ENCODE measurements at regions not wholly inside any gene's neighbourhood (a gene's known extent, or its start where the extent isn't known, plus 50 kb on each side); places are given as distances from the start of the nearest gene placed in this dataset.

- no peak overlapping the region for H2AFZ ChIP-seq (ENCODE audit: low read length)
- H4K20me1 ChIP-seq (ENCODE audit: insufficient read depth, low read depth, low read length), result no peaks in the 10 kb centered on the region
- no peak overlapping the region for H3K4me3 ChIP-seq (ENCODE audit: low read length)
- H3K36me3 ChIP-seq (ENCODE audit: insufficient read depth, low read length), result no peaks in the 10 kb centered on the region
- H3K27me3 ChIP-seq (ENCODE audit: low read length), result 0 out of 2 replicates have a peak, but pooled peaks cover 2% of the 10 kb centered on the region
- DNase-seq, result no peak
- no peak overlapping the region for H3K4me2 ChIP-seq (ENCODE audit: low read depth, low read length, poor library complexity, severe bottlenecking)
- H3K9me2 ChIP-seq (replicated peaks; ENCODE audit: insufficient read depth, low read length), result no peaks in the 10 kb centered on the region
- H3K79me2 ChIP-seq (ENCODE audit: low read length), result no peaks in the 10 kb centered on the region
- no peaks in the 10 kb centered on the region for H3K9me3 ChIP-seq (ENCODE audit: low read length)
- H3K4me1 ChIP-seq (ENCODE audit: low read length), result no peaks in the 10 kb centered on the region
- no peak overlapping the region for H3K27ac ChIP-seq (ENCODE audit: low read length)
- H3K9ac ChIP-seq (ENCODE audit: low read length), result no peak overlapping the region
Observed at GRCh38 chr2:66717218-66717905, 282.4 kb downstream of the MEIS1 start.

DNA sequence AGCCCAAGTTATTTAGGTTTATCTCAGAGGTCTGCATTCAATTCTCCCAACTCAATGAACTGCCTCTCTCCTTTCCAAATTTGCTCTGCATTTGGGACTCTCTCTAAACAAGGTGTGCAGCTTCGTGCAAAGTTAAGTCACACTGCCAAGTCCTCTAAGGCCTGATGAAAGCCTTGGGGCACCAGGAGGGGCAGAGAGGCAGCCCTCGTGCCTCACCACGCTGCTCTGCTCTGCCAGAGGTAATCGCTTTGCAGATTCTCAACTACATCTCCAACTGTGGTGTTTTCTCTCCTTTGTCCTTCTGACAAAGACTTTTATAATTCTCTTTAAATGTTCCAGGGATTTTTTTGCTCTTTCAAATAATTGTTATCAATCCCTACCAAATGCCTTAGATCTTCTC is 283.0 kb downstream of the MEIS1 start:
- Histone ChIP-seq H2AFZ (ENCODE audit: low read length) (no peak overlapping the region), H3K4me2 (ENCODE audit: low read depth, low read length, poor library complexity, severe bottlenecking) (no peak overlapping the region), H4K20me1 (ENCODE audit: insufficient read depth, low read depth, low read length) (no peaks in the 10 kb centered on the region), H3K27me3 (ENCODE audit: low read length) (0 out of 2 replicates have a peak, but pooled peaks cover 1% of the 10 kb centered on the region), H3K36me3 (ENCODE audit: insufficient read depth, low read length) (no peaks in the 10 kb centered on the region), H3K4me3 (ENCODE audit: low read length) (no peak overlapping the region), H3K79me2 (ENCODE audit: low read length) (no peaks in the 10 kb centered on the region), H3K9me3 (ENCODE audit: low read length) (no peaks in the 10 kb centered on the region), H3K27ac (ENCODE audit: low read length) (no peak overlapping the region), H3K4me1 (ENCODE audit: low read length) (no peaks in the 10 kb centered on the region), H3K9me2 (replicated peaks; ENCODE audit: insufficient read depth, low read length) (no peaks in the 10 kb centered on the region), H3K9ac (ENCODE audit: low read length) (no peak overlapping the region)
- no peak for DNase-seq

GRCh38 chr2:66721776-66722175 is 286.9 kb downstream of the MEIS1 start:
- no peak overlapping the region for H2AFZ ChIP-seq (ENCODE audit: low read length)
- H3K27me3 ChIP-seq (ENCODE audit: low read length), result no peaks in the 10 kb centered on the region
- no peaks in the 10 kb centered on the region for H3K9me2 ChIP-seq (replicated peaks; ENCODE audit: insufficient read depth, low read length)
- H3K4me1 ChIP-seq (ENCODE audit: low read length), result no peaks in the 10 kb centered on the region
- H3K79me2 ChIP-seq (ENCODE audit: low read length), result no peaks in the 10 kb centered on the region
- no peaks in the 10 kb centered on the region for H3K36me3 ChIP-seq (ENCODE audit: insufficient read depth, low read length)
- no peak for DNase-seq
- no peaks in the 10 kb centered on the region for H3K9me3 ChIP-seq (ENCODE audit: low read length)
- H4K20me1 ChIP-seq (ENCODE audit: insufficient read depth, low read depth, low read length), result no peaks in the 10 kb centered on the region
- H3K4me3 ChIP-seq (ENCODE audit: low read length), result no peak overlapping the region
- H3K4me2 ChIP-seq (ENCODE audit: low read depth, low read length, poor library complexity, severe bottlenecking), result no peak overlapping the region
- H3K27ac ChIP-seq (ENCODE audit: low read length), result no peak overlapping the region
- no peak overlapping the region for H3K9ac ChIP-seq (ENCODE audit: low read length)

- Histone ChIP-seq H3K4me1 (ENCODE audit: low read length) (no peaks in the 10 kb centered on the region), H3K79me2 (ENCODE audit: low read length) (no peaks in the 10 kb centered on the region), H3K36me3 (ENCODE audit: insufficient read depth, low read length) (no peaks in the 10 kb centered on the region), H3K9ac (ENCODE audit: low read length) (no peak overlapping the region), H3K9me2 (replicated peaks; ENCODE audit: insufficient read depth, low read length) (no peaks in the 10 kb centered on the region), H3K9me3 (ENCODE audit: low read length) (no peaks in the 10 kb centered on the region), H2AFZ (ENCODE audit: low read length) (no peak overlapping the region), H3K27ac (ENCODE audit: low read length) (no peak overlapping the region), H3K27me3 (ENCODE audit: low read length) (no peaks in the 10 kb centered on the region), H4K20me1 (ENCODE audit: insufficient read depth, low read depth, low read length) (no peaks in the 10 kb centered on the region), H3K4me2 (ENCODE audit: low read depth, low read length, poor library complexity, severe bottlenecking) (no peak overlapping the region), H3K4me3 (ENCODE audit: low read length) (no peak overlapping the region)
- DNase-seq, result no peak
Observed at GRCh38 chr2:66724241-66724640, 289.3 kb downstream of the MEIS1 start.

DNA sequence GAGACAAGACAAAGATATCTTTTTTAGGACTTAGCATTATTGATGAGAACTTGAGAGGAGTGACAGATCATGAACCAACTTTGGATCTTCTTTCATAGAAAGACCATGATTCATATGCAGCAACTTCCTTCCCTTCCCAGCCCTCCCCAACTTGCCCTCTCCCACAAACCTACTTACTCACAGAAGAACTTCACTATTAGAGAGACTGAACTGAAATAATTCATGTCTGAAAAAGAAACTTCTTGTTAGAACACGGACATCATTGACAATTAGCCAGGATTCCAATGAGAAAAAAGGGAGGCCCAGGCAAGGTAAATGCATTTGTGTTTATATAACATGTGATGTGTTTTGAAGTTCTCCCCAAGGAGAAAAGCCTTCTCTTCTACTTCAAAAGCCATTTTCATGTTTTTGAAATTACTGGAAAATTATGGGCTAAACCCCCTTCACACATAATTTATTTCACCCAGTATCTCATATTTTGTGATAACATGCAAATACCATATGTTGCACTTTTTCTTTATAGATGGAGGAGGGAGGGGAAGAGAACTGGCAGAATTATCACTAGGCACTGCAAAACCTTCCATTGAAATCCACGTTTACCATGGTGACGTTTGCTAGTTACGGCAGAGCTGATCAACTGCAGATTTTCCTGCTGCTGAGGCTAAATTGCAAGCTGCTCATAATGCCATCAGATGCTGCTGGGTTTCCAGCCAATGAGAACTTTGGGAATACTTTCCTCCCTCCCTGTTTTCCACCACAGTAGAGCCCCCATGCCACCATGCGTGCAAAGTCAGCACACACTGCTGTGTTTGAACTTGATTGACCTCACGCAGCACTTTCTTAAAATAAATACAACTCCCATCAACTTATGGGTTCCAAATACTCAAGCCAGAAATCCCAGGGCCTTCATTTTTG is 294.7 kb downstream of the MEIS1 start:
- 0 out of 2 replicates have a peak, but pooled peaks cover 3% of the 10 kb centered on the region for H3K27me3 ChIP-seq (ENCODE audit: low read length)
- DNase-seq, result no peak
- no peak overlapping the region for H3K4me2 ChIP-seq (ENCODE audit: low read depth, low read length, poor library complexity, severe bottlenecking)
- no peak overlapping the region for H2AFZ ChIP-seq (ENCODE audit: low read length)
- peaks cover 22% of the 10 kb centered on the region for H3K4me1 ChIP-seq (ENCODE audit: low read length)
- no peaks in the 10 kb centered on the region for H3K9me2 ChIP-seq (replicated peaks; ENCODE audit: insufficient read depth, low read length)
- H3K36me3 ChIP-seq (ENCODE audit: insufficient read depth, low read length), result no peaks in the 10 kb centered on the region
- H4K20me1 ChIP-seq (ENCODE audit: insufficient read depth, low read depth, low read length), result no peaks in the 10 kb centered on the region
- no peaks in the 10 kb centered on the region for H3K9me3 ChIP-seq (ENCODE audit: low read length)
- no peaks in the 10 kb centered on the region for H3K79me2 ChIP-seq (ENCODE audit: low read length)
- H3K27ac ChIP-seq (ENCODE audit: low read length), result no peak overlapping the region
- H3K9ac ChIP-seq (ENCODE audit: low read length), result no peak overlapping the region
- H3K4me3 ChIP-seq (ENCODE audit: low read length), result no peak overlapping the region

- H3K9ac ChIP-seq (ENCODE audit: low read length), result no peak overlapping the region
- DNase-seq, result no peak
- H3K36me3 ChIP-seq (ENCODE audit: insufficient read depth, low read length), result no peaks in the 10 kb centered on the region
- H3K4me3 ChIP-seq (ENCODE audit: low read length), result no peak overlapping the region
- no peaks in the 10 kb centered on the region for H3K79me2 ChIP-seq (ENCODE audit: low read length)
- H4K20me1 ChIP-seq (ENCODE audit: insufficient read depth, low read depth, low read length), result no peaks in the 10 kb centered on the region
- H3K4me2 ChIP-seq (ENCODE audit: low read depth, low read length, poor library complexity, severe bottlenecking), result no peak overlapping the region
- no peak overlapping the region for H2AFZ ChIP-seq (ENCODE audit: low read length)
- no peaks in the 10 kb centered on the region for H3K9me2 ChIP-seq (replicated peaks; ENCODE audit: insufficient read depth, low read length)
- H3K27ac ChIP-seq (ENCODE audit: low read length), result no peak overlapping the region
- peaks cover 22% of the 10 kb centered on the region for H3K4me1 ChIP-seq (ENCODE audit: low read length)
- H3K27me3 ChIP-seq (ENCODE audit: low read length), result 0 out of 2 replicates have a peak, but pooled peaks cover 3% of the 10 kb centered on the region
- H3K9me3 ChIP-seq (ENCODE audit: low read length), result no peaks in the 10 kb centered on the region
Observed at GRCh38 chr2:66730441-66730840, 295.5 kb downstream of the MEIS1 start.

DNA sequence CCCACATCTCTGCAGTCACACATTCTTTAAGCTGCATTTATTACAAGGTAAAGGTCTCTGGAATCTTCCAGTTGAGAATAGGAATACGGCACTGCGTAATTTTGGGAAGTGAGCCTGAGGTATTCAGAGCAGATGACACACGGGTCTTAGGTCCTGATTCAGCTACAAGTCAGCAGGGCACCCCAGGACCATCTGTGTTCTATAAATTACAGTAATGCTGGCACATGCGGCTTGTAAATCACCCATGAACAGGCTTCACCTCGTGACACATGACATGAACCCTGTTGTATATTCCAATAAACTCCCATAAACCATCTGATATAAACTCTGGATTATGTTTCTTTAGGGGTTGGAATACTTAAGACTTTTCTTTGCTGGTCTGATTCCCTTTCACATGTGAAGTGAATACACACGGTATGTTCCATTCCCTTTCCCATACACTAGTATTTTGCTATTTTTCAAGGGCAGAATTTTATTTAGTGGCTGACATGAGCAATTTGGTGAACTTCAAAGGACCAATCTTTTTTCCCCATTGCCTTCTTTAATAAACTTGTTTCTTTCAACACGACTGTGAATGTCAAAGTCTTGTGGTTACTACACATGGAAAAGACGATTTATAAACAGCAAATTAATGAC is 298.6 kb downstream of the MEIS1 start:
- DNase-seq, result no peak
- Histone ChIP-seq H3K9ac (ENCODE audit: low read length) (no peak overlapping the region), H3K9me2 (replicated peaks; ENCODE audit: insufficient read depth, low read length) (no peaks in the 10 kb centered on the region), H3K36me3 (ENCODE audit: insufficient read depth, low read length) (no peaks in the 10 kb centered on the region), H2AFZ (ENCODE audit: low read length) (no peak overlapping the region), H3K4me1 (ENCODE audit: low read length) (peaks cover 22% of the 10 kb centered on the region), H4K20me1 (ENCODE audit: insufficient read depth, low read depth, low read length) (no peaks in the 10 kb centered on the region), H3K4me2 (ENCODE audit: low read depth, low read length, poor library complexity, severe bottlenecking) (no peak overlapping the region), H3K27ac (ENCODE audit: low read length) (no peak overlapping the region), H3K27me3 (ENCODE audit: low read length) (0 out of 2 replicates have a peak, but pooled peaks cover 3% of the 10 kb centered on the region), H3K9me3 (ENCODE audit: low read length) (no peaks in the 10 kb centered on the region), H3K4me3 (ENCODE audit: low read length) (no peak overlapping the region), H3K79me2 (ENCODE audit: low read length) (no peaks in the 10 kb centered on the region)

GRCh38 chr2:66748939-66749338 is 314.0 kb downstream of the MEIS1 start:
- peak overlapping the region; percentile 41 for H3K27ac ChIP-seq (ENCODE audit: low read length)
- H3K9me3 ChIP-seq (ENCODE audit: low read length), result no peaks in the 10 kb centered on the region
- peaks cover 35% of the 10 kb centered on the region for H3K4me1 ChIP-seq (ENCODE audit: low read length)
- H3K4me2 ChIP-seq (ENCODE audit: low read depth, low read length, poor library complexity, severe bottlenecking), result peak overlapping the region; percentile 33
- H3K9ac ChIP-seq (ENCODE audit: low read length), result no peak overlapping the region
- no peaks in the 10 kb centered on the region for H3K27me3 ChIP-seq (ENCODE audit: low read length)
- peak; percentile 93 for DNase-seq
- no peak overlapping the region for H3K4me3 ChIP-seq (ENCODE audit: low read length)
- H3K36me3 ChIP-seq (ENCODE audit: insufficient read depth, low read length), result no peaks in the 10 kb centered on the region
- no peaks in the 10 kb centered on the region for H3K9me2 ChIP-seq (replicated peaks; ENCODE audit: insufficient read depth, low read length)
- H3K79me2 ChIP-seq (ENCODE audit: low read length), result no peaks in the 10 kb centered on the region
- no peaks in the 10 kb centered on the region for H4K20me1 ChIP-seq (ENCODE audit: insufficient read depth, low read depth, low read length)
- peak overlapping the region; percentile 29 for H2AFZ ChIP-seq (ENCODE audit: low read length)

All from Karpas-422 (cell line).